HFFc6 (cell line): ENCODE measurements at regions not wholly inside any gene's neighbourhood (a gene's known extent, or its start where the extent isn't known, plus 50 kb on each side); places are given as distances from the start of the nearest gene placed in this dataset.
"Not testable (repeated sequence)": the region's sequence is repeated elsewhere in the genome, so short reads cannot be mapped to it uniquely, and the experiment has no call there.

ENCODE experiments used
- DNase-seq: peaks from one replicate; pipeline ENCODE4 v3.0.0-alpha.2; 2018
- H3K27ac Mint-ChIP-seq: 2 replicates; pipeline ENCODE4 v1.8.0; 2020; ENCODE audit warnings: mild to moderate bottlenecking, mixed read lengths
- H3K27me3 Mint-ChIP-seq: 2 replicates; pipeline ENCODE4 v1.8.0; 2021; ENCODE audit warnings: mild to moderate bottlenecking, moderate library complexity, mixed read lengths; ENCODE audit not compliant: insufficient read depth
- H3K36me3 Mint-ChIP-seq: 2 replicates; pipeline ENCODE4 v1.8.0; 2021; ENCODE audit warnings: low read depth, mixed read lengths
- H3K4me1 Mint-ChIP-seq: 2 replicates; pipeline ENCODE4 v1.8.0; 2020; ENCODE audit warnings: low read depth, mixed read lengths
- H3K4me3 Mint-ChIP-seq: 2 replicates; pipeline ENCODE4 v1.8.0; 2020; ENCODE audit warnings: mild to moderate bottlenecking, moderate library complexity, mixed read lengths
- H3K9me3 Mint-ChIP-seq: 2 replicates; pipeline ENCODE4 v1.8.0; 2020; ENCODE audit warnings: mild to moderate bottlenecking, mixed read lengths
- CTCF ChIP-seq: fragments of 200-600 bp; sonication (generic); IDR thresholded peaks from 2 replicates; pipeline ENCODE4 v1.5.0; 2021; ENCODE audit warnings: antibody characterized with exemption, mild to moderate bottlenecking

- H3K4me1 Mint-ChIP-seq, result no peaks in the 10 kb centered on the region
- H3K27ac Mint-ChIP-seq, result no peak overlapping the region
- no peak for DNase-seq
- no peak overlapping the region for H3K4me3 Mint-ChIP-seq
- no peaks in the 10 kb centered on the region for H3K27me3 Mint-ChIP-seq
- H3K36me3 Mint-ChIP-seq, result no peaks in the 10 kb centered on the region
- no peaks in the 10 kb centered on the region for H3K9me3 Mint-ChIP-seq
- TF ChIP-seq CTCF, result no peak
These were observed 138.0 kb upstream of the FGF13 start for GRCh38 chrX:138849521-138849920.

GRCh38 chrX:138847930-138848329, 136.4 kb upstream of the FGF13 start:
- no peak overlapping the region for H3K4me3 Mint-ChIP-seq
- no peaks in the 10 kb centered on the region for H3K4me1 Mint-ChIP-seq
- no peaks in the 10 kb centered on the region for H3K36me3 Mint-ChIP-seq
- no peak; the same call in 1 of the 2 replicates for TF ChIP-seq CTCF
- no peak for DNase-seq
- no peaks in the 10 kb centered on the region for H3K27me3 Mint-ChIP-seq
- H3K9me3 Mint-ChIP-seq, result no peaks in the 10 kb centered on the region
- no peak overlapping the region for H3K27ac Mint-ChIP-seq

- H3K4me3 Mint-ChIP-seq, result no peak overlapping the region
- no peaks in the 10 kb centered on the region for H3K9me3 Mint-ChIP-seq
- no peaks in the 10 kb centered on the region for H3K4me1 Mint-ChIP-seq
- no peak overlapping the region for H3K27ac Mint-ChIP-seq
- no peaks in the 10 kb centered on the region for H3K36me3 Mint-ChIP-seq
- DNase-seq, result no peak
- H3K27me3 Mint-ChIP-seq, result no peaks in the 10 kb centered on the region
- TF ChIP-seq CTCF, result no peak
These were observed 134.3 kb upstream of the FGF13 start for GRCh38 chrX:138845786-138846185.

- not testable (repeated sequence) for H3K4me3 Mint-ChIP-seq, DNase-seq, H3K4me1 Mint-ChIP-seq, H3K36me3 Mint-ChIP-seq, H3K27ac Mint-ChIP-seq, H3K27me3 Mint-ChIP-seq
- H3K9me3 Mint-ChIP-seq, result peaks cover 27% of the 10 kb centered on the region
These were observed 95.9 kb upstream of the FGF13 start for GRCh38 chrX:138807400-138807799.

GRCh38 chrX:138794246-138794645, 82.7 kb upstream of the FGF13 start:
- no peaks in the 10 kb centered on the region for H3K4me1 Mint-ChIP-seq
- H3K27ac Mint-ChIP-seq, result no peak overlapping the region
- H3K4me3 Mint-ChIP-seq, result no peak overlapping the region
- peaks cover 12% of the 10 kb centered on the region for H3K9me3 Mint-ChIP-seq
- DNase-seq, result no peak
- no peaks in the 10 kb centered on the region; the same call in 1 of the 2 replicates for H3K36me3 Mint-ChIP-seq
- no peaks in the 10 kb centered on the region; the same call in 1 of the 2 replicates for H3K27me3 Mint-ChIP-seq
- no peak for TF ChIP-seq CTCF

GRCh38 chrX:138791551-138791950, 80.0 kb upstream of the FGF13 start:
- Mint-ChIP-seq H3K27me3 (no peaks in the 10 kb centered on the region; the same call in 1 of the 2 replicates), H3K27ac (no peak overlapping the region), H3K9me3 (peaks cover 13% of the 10 kb centered on the region), H3K36me3 (no peaks in the 10 kb centered on the region; the same call in 1 of the 2 replicates), H3K4me3 (no peak overlapping the region), H3K4me1 (no peaks in the 10 kb centered on the region)
- TF ChIP-seq CTCF, result no peak
- no peak for DNase-seq
